ENCODE measurements at regions not wholly inside any gene's neighbourhood (a gene's known extent, or its start where the extent isn't known, plus 50 kb on each side); places are given as distances from the start of the nearest gene placed in this dataset.

DNA sequence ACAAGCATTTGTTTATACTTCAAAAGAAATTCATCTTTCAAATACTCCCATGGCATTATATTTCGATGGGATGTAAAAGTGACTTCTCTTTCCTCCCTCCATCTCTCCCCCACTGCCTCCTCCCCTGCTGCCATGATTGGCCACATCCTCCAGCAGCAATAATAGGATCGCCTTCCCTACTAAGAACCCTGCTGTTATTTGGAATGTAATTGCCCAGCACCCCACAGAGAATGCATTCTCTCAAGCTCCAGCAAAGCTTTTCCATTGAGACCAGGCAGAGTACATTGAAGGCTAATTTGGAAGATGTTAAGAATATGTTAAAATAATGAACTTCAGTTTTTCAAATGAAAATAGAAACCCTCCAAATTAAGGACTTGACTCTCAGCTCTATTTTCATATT, 375.4 kb upstream of the ACVR2A start:
- DNase-seq (ENCODE audit: low read depth, low spot score), result no peak

DNA sequence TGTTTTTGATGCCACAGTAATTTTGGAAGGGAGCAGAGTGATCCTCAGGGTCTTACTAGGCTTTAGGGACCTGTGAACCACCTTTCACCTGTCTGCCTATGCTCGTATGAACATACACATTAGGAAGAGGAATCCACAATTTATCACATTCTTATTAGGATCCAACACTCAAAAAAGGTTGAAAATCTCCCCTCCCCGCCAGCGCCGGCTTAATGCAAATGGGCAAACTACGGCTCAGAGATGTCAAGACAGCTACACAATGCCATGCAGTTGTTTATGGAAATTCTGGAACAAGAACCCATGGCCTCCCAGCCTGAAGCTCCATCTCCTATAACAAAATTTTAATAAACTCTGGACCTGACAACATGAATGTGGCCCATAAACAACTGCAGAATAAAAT, 375.9 kb upstream of the ACVR2A start:
- no peak for DNase-seq (ENCODE audit: low read depth, low spot score)

GRCh38 chr2:147468349-147468748, 376.5 kb upstream of the ACVR2A start:
- DNase-seq (ENCODE audit: low read depth, low spot score), result no peak

- no peak for DNase-seq (ENCODE audit: low read depth, low spot score)
Measured at GRCh38 chr2:147467441-147467840, 377.4 kb upstream of the ACVR2A start.

- no peak for DNase-seq (ENCODE audit: low read depth, low spot score)
Measured at GRCh38 chr2:147464737-147465357, 380.0 kb upstream of the ACVR2A start.

GRCh38 chr2:147463881-147464520, 380.8 kb upstream of the ACVR2A start:
- DNase-seq (ENCODE audit: low read depth, low spot score), result no peak

DNA sequence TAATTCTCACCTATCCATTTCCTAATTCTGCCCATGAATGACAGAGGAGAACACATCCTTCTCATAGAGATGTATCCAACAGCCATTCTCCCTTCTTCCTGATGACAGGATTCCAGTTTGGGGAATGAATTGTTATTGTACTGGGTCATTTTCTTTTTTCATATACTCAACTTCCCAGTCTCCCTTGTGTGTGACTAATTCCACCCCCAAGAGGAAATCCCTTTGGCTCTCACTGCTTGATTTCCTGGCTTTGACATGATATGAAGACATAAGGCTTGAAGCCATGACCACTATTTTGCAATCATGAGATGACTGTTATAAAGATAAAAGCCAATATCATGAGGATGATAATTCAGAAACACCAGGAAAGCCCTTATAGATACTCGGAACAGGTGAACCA, 384.7 kb upstream of the ACVR2A start:
- DNase-seq (ENCODE audit: low read depth, low spot score), result no peak

DNA sequence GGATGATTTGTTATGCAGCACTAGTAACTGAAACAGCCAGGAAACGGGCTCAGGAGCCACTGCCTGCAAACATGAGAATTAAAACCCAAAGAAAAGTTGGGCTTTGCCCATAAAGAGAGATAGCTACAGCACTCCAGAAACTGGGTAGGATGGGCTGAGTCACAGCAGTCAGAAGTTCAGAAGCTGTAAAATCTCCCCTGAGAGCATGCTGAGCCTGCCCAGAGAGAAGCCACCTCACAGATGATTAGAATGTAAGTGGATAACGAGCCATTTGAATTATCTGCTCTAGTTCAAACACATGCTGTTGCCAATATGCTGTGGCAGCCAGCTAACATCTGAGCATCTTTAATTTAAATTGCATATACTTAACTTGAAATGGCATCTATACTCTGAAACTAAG, 388.1 kb upstream of the ACVR2A start:
- DNase-seq (ENCODE audit: low read depth, low spot score), result no peak

DNA sequence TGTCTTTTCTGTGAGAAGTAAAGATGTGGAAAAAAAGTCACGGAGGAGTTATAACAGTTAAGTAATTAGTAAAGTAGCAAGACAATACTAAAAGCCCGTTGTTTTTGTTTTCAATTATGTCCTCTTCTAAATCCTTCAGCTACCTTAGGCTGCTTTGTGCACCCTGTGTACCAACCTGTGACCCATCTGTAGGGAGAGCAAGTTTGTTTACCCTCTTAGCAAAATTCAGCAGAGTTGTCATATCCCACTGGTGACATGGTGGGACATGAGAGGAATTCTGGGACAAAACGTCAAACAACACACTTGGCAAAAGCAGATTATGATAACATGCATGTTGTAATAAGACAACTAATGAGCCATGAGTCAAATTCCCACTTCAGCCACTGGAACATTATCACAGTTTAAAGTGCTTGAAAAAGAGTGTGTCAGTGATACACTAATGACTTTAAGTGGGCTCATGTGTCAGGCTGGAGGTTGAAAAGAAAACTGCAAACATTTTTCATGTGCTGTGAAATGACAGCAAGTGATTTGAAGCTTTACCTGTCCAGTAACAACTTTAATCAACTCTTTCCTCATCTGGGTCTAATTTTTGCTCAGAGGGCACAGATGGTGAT, 392.8 kb upstream of the ACVR2A start:
- no peak for DNase-seq (ENCODE audit: low read depth, low spot score)

DNA sequence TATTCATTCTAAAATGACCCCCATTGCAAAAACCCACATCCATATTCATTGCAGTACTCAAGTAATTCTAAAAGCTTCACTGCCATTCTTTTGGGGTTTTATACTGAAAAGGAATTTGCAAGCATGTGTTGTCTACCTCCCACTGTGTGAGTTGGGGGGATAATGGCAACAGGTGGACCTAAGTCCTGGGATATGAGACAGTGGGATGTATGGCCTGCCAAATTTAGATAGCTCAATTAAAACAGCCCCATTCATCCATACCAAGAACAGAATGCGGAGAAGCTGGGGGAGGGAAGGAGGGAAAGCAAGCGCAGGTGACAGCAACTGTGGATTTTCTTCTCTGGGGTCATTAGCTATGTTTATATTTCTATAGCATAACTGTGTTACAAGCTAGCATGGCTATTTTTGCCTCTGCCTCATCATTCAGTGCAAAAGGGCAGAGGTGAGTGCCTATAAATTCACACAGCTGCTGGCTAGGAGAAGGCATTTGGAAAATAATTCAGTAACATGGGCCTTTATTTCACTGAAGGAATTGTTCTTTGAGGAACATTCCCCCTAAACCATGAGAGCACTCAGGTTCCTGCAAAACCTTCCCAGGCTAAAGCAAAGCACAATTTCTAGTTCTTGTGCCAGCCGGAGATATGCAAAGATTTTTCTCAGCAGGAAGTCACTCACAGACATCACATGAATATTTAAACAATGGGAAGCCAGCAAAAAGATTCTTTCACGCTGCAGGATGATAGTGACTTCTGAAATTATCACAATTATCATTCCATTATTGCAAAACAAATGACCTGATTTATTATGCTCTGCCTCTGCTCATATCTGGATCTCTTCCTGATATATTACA, 393.9 kb upstream of the ACVR2A start:
- no peak for DNase-seq (ENCODE audit: low read depth, low spot score)

- DNase-seq (ENCODE audit: low read depth, low spot score), result no peak
Measured at GRCh38 chr2:147449323-147449991, 395.4 kb upstream of the ACVR2A start.

DNA sequence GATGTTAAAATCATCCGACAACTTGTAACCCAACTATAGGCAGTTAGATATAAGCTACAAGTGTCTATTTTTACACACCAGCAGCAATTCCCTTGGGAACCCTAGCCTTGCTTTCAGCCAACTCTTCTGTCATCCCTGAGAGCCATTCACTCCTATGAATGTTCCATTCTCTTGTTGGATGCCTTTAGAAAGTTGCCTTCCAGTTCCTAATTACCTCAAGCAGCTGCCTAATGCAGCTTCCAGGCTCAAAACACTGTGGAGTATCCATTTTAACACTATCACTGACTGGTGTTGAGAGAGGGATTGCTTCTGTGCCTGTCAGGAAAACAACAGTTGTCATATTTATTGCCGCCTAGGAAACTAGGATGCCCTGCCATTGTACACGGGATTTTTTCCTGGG, 402.0 kb upstream of the ACVR2A start:
- no peak for DNase-seq (ENCODE audit: low read depth, low spot score)

GRCh38 chr2:147441182-147441581, 403.6 kb upstream of the ACVR2A start:
- DNase-seq (ENCODE audit: low read depth, low spot score), result no peak

GRCh38 chr2:147440734-147441133, 404.1 kb upstream of the ACVR2A start:
- no peak for DNase-seq (ENCODE audit: low read depth, low spot score)

GRCh38 chr2:147439986-147440385, 404.8 kb upstream of the ACVR2A start:
- DNase-seq (ENCODE audit: low read depth, low spot score), result no peak

GRCh38 chr2:147438882-147439281, 405.9 kb upstream of the ACVR2A start:
- no peak for DNase-seq (ENCODE audit: low read depth, low spot score)

- no peak for DNase-seq (ENCODE audit: low read depth, low spot score)
Measured at GRCh38 chr2:147433822-147434221, 411.0 kb upstream of the ACVR2A start.

- no peak for DNase-seq (ENCODE audit: low read depth, low spot score)
Measured at GRCh38 chr2:147430408-147430807, 414.4 kb upstream of the ACVR2A start.

DNA sequence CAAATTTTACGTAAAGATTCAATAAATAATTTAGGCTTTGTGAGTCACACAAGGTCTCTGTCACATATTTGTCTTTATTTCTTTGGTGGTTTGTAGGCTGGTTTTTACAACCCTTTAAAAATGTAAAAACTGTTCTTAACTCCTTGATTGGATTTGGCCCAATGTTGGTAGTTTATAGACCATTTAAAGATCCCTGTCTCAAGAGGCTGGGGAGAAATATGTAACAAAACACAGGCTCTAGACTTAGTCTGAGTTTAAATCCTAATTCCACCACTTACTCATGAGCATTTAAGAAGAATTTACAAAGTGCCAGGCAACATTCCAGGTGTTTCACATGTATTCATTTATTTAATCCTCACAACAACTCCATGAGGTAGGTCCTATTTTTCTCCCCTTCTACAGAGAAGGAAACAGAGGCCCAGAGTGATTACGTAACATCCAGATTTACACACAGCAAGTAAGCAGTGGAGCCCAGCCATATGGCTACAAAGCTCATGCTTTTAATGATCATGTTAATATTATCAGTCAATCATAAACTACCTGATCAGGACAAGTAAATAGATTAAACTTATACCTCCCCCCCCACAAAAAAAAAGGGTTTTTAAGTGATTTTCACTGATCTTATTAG, 416.6 kb upstream of the ACVR2A start:
- no peak for DNase-seq (ENCODE audit: low read depth, low spot score)

DNA sequence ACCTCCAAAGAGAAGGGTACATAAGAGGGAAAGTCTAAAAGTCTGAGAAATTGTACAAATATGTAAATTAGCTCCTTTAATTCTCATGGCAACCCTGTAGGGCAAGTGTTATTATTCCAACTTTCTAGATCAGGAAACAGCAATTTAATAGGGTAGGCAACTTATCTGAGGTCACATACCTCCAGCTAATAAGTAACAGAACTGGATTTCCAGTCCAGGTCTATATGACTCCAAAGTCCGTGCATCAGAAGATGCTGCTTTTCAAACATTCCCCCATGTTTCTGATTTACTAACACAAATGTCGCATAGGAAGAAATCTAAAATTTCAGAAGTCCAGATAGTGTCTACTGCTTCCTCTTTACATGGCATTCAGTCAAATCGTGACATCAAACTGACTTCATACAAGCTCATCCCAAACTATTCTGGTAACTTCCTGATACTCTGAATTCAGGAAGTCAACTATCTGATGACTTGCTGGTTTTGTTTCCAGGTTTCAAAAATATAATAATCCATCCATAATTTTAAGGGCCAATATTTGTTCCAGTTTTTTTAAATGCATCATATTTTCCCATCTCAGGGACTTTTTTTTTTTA, 419.3 kb upstream of the ACVR2A start:
- no peak for DNase-seq (ENCODE audit: low read depth, low spot score)

GRCh38 chr2:147424766-147425165, 420.1 kb upstream of the ACVR2A start:
- DNase-seq (ENCODE audit: low read depth, low spot score), result no peak
